ENCODE measurements at regions not wholly inside any gene's neighbourhood (a gene's known extent, or its start where the extent isn't known, plus 50 kb on each side); places are given as distances from the start of the nearest gene placed in this dataset.
"Not testable (repeated sequence)": the region's sequence is repeated elsewhere in the genome, so short reads cannot be mapped to it uniquely, and the experiment has no call there.

GRCh38 chr21:6133852-6134630 lies 4387.3 kb upstream of the TPTE start:
- TF ChIP-seq POLR2AphosphoS5 (IDR thresholded peaks at IDR 0.05); CTCF (IDR thresholded peaks at IDR 0.05); POLR2A (IDR thresholded peaks at IDR 0.05; ENCODE audit: low read depth); EP300 (IDR thresholded peaks at IDR 0.05): not testable (repeated sequence)

Data from esophagus muscularis mucosa (tissue), 4 donors.